ENCODE measurements at regions not wholly inside any gene's neighbourhood (a gene's known extent, or its start where the extent isn't known, plus 50 kb on each side); places are given as distances from the start of the nearest gene placed in this dataset.

- no peak for DNase-seq (ENCODE audit: extremely low read depth, insufficient read length)
- Histone ChIP-seq H3K36me3 (ENCODE audit: control insufficient read depth, insufficient read depth, low read length) (no peaks in the 10 kb centered on the region), H3K27me3 (replicated peaks; ENCODE audit: control insufficient read depth, insufficient read depth, low read length) (no peaks in the 10 kb centered on the region), H3K4me3 (replicated peaks; ENCODE audit: low read depth, low read length) (no peak overlapping the region)
- TF ChIP-seq CTCF (IDR thresholded peaks at IDR 0.05; ENCODE audit: insufficient read depth, low read length, poor library complexity, severe bottlenecking): no peak
Observed at GRCh38 chr19:32181216-32181920, 164.0 kb upstream of the ZNF507 start.

GRCh38 chr19:32186542-32187330 lies 158.7 kb upstream of the ZNF507 start:
- Histone ChIP-seq H3K36me3 (ENCODE audit: control insufficient read depth, insufficient read depth, low read length) (no peaks in the 10 kb centered on the region), H3K27me3 (replicated peaks; ENCODE audit: control insufficient read depth, insufficient read depth, low read length) (no peaks in the 10 kb centered on the region), H3K4me3 (replicated peaks; ENCODE audit: low read depth, low read length) (no peak overlapping the region)
- no peak for TF ChIP-seq CTCF (IDR thresholded peaks at IDR 0.05; ENCODE audit: insufficient read depth, low read length, poor library complexity, severe bottlenecking)
- DNase-seq (ENCODE audit: extremely low read depth, insufficient read length): no peak

- Histone ChIP-seq H3K36me3 (ENCODE audit: control insufficient read depth, insufficient read depth, low read length) (no peaks in the 10 kb centered on the region), H3K27me3 (replicated peaks; ENCODE audit: control insufficient read depth, insufficient read depth, low read length) (no peaks in the 10 kb centered on the region), H3K4me3 (replicated peaks; ENCODE audit: low read depth, low read length) (no peak overlapping the region)
- TF ChIP-seq CTCF (IDR thresholded peaks at IDR 0.05; ENCODE audit: insufficient read depth, low read length, poor library complexity, severe bottlenecking): no peak
- no peak for DNase-seq (ENCODE audit: extremely low read depth, insufficient read length)
Observed at GRCh38 chr19:32188921-32189320, 156.5 kb upstream of the ZNF507 start.

GRCh38 chr19:32189956-32190706 lies 155.3 kb upstream of the ZNF507 start:
- no peak overlapping the region for H3K4me3 ChIP-seq (replicated peaks; ENCODE audit: low read depth, low read length)
- TF ChIP-seq CTCF (IDR thresholded peaks at IDR 0.05; ENCODE audit: insufficient read depth, low read length, poor library complexity, severe bottlenecking): no peak
- DNase-seq (ENCODE audit: extremely low read depth, insufficient read length): no peak
- H3K27me3 ChIP-seq (replicated peaks; ENCODE audit: control insufficient read depth, insufficient read depth, low read length): no peaks in the 10 kb centered on the region
- H3K36me3 ChIP-seq (ENCODE audit: control insufficient read depth, insufficient read depth, low read length): no peaks in the 10 kb centered on the region

- H3K36me3 ChIP-seq (ENCODE audit: control insufficient read depth, insufficient read depth, low read length): no peaks in the 10 kb centered on the region
- no peak overlapping the region for H3K4me3 ChIP-seq (replicated peaks; ENCODE audit: low read depth, low read length)
Observed at GRCh38 chr19:32191921-32192320, 153.5 kb upstream of the ZNF507 start.

More at GRCh38 chr19:32191921-32192320, 153.5 kb upstream of the ZNF507 start:
- no peak for DNase-seq (ENCODE audit: extremely low read depth, insufficient read length)
- no peak for TF ChIP-seq CTCF (IDR thresholded peaks at IDR 0.05; ENCODE audit: insufficient read depth, low read length, poor library complexity, severe bottlenecking)
- no peaks in the 10 kb centered on the region for H3K27me3 ChIP-seq (replicated peaks; ENCODE audit: control insufficient read depth, insufficient read depth, low read length)
